K562 (cell line): ENCODE measurements at regions not wholly inside any gene's neighbourhood (a gene's known extent, or its start where the extent isn't known, plus 50 kb on each side); places are given as distances from the start of the nearest gene placed in this dataset.

Experiments
- ATAC-seq: fragments of 200-7000 bp; cut with Tn5 transposase; 3 replicates; pipeline ENCODE4 v1.9.1; 2020; ENCODE audit warnings: moderate library complexity
- BruUV-seq: library from RNA; stranded (reverse); fragments of 400-500 nt; replicated peaks from 2 replicates; lab custom pipeline; 2021; lab: Mats Ljungman, UMichigan
- CTCF ChIA-PET: fragments of 300-600 bp; formaldehyde crosslinking; extraction: SDS; loops from one replicate; lab custom pipeline; 2021; ENCODE audit warnings: low intra/inter-chr PET ratio; lab: Yijun Ruan, JAX
- POLR2A ChIA-PET: fragments of 300-600, 350-650 bp; sonication (Branson Sonifier 250); formaldehyde crosslinking; extraction: SDS; loops from one replicate; lab custom pipeline; 2021; ENCODE audit warnings: antibody characterized with exemption, inconsistent platforms; lab: Yijun Ruan, JAX
- DNase-seq, 4 experiments: peaks; one replicate each; pipeline versions ENCODE4 v3.0.0 to v3.0.0-alpha.2; 2011 to 2018; ENCODE audit warnings: low spot score in 3 of 4, mixed read lengths in 3 of 4; ENCODE audit errors: extremely low read depth in 1 of 4
- FAIRE-seq: peaks from 2 replicates; lab custom pipeline; 2011; peaks lifted over from hg19 to GRCh38; lab: Jason Lieb, UNC
- H2AFZ ChIP-seq: 2 replicates; pipeline ENCODE4 v1.6.0; 2011; ENCODE audit warnings: low read depth, low read length, control low read depth, inconsistent platforms
- H3K27ac ChIP-seq: fragments of 200-600 bp; 3 replicates; pipeline ENCODE4 v1.8.0; 2011; ENCODE audit warnings: low read depth, mild to moderate bottlenecking, control low read depth, inconsistent platforms, low read length, moderate library complexity, mixed read lengths; ENCODE audit errors: extremely low read depth
- H3K27me3 ChIP-seq, 2 experiments: fragments of 300-600 bp in 1 of 2; 2 replicates in 1 of 2; 3 replicates in 1 of 2; pipeline versions ENCODE4 v1.6.0 to v1.8.0; 2011; ENCODE audit warnings: inconsistent platforms in 2 of 2, low read length in 2 of 2, mild to moderate bottlenecking in 1 of 2, mixed read lengths in 1 of 2, moderate library complexity in 1 of 2; ENCODE audit not compliant: control insufficient read depth in 2 of 2, insufficient read depth in 2 of 2
- H3K36me3 ChIP-seq: fragments of 300-600 bp; 3 replicates; pipeline ENCODE4 v1.8.0; 2011; ENCODE audit warnings: mild to moderate bottlenecking, low read length, inconsistent platforms; ENCODE audit not compliant: control insufficient read depth, insufficient read depth
- H3K4me1 ChIP-seq, 2 experiments: fragments of 200-600 bp in 1 of 2; replicated peaks in 1 of 2; 2 replicates in 1 of 2; 3 replicates in 1 of 2; pipeline versions ENCODE4 v1.5.1 to v1.8.0; 2011; ENCODE audit warnings: inconsistent platforms in 2 of 2, low read length in 2 of 2, mild to moderate bottlenecking in 1 of 2, mixed read lengths in 1 of 2, moderate library complexity in 1 of 2; ENCODE audit not compliant: control insufficient read depth in 2 of 2, insufficient read depth in 2 of 2
- H3K4me2 ChIP-seq: 2 replicates; pipeline ENCODE4 v1.6.1; 2011; ENCODE audit warnings: low read length, control low read depth, inconsistent platforms, mixed read lengths; ENCODE audit not compliant: insufficient read depth
- H3K4me3 ChIP-seq: fragments of 200-600 bp; sonication (generic), shearing (Covaris generic); 2 replicates; pipeline ENCODE4 v1.5.1; 2016; ENCODE audit warnings: control low read depth, inconsistent platforms
- H3K79me2 ChIP-seq: fragments of 200-600 bp; 3 replicates; pipeline ENCODE4 v1.8.0; 2011; ENCODE audit warnings: low read length, inconsistent platforms; ENCODE audit not compliant: control insufficient read depth, insufficient read depth
- H3K9ac ChIP-seq, 2 experiments: 2 replicates each; pipeline versions ENCODE4 v1.6.0 to v1.6.1; 2011; ENCODE audit warnings: low read depth in 2 of 2, low read length in 2 of 2, control low read depth in 1 of 2, inconsistent platforms in 1 of 2, mild to moderate bottlenecking in 1 of 2, mixed read lengths in 1 of 2; ENCODE audit not compliant: insufficient read depth in 1 of 2
- H3K9me1 ChIP-seq: one replicate; pipeline ENCODE4 v1.6.0; 2011; ENCODE audit warnings: inconsistent platforms, mild to moderate bottlenecking, low read length, moderate library complexity; ENCODE audit not compliant: control insufficient read depth, insufficient read depth
- H3K9me3 ChIP-seq: replicated peaks from 2 replicates; pipeline ENCODE4 v1.5.1; 2011; ENCODE audit warnings: low read depth, low read length, inconsistent platforms; ENCODE audit not compliant: control insufficient read depth, insufficient read depth
- H4K20me1 ChIP-seq: replicated peaks from 2 replicates; pipeline ENCODE4 v1.6.1; 2011; ENCODE audit warnings: low read length, inconsistent platforms, mixed read lengths; ENCODE audit not compliant: control insufficient read depth, insufficient read depth
- COPS2 ChIP-seq: fragments of 450-650 bp; conservative IDR thresholded peaks from 2 replicates; pipeline ENCODE4 v1.6.1; 2016; ENCODE audit warnings: mild to moderate bottlenecking, moderate library complexity
- FOXK2 ChIP-seq, 2 experiments: fragments of 450-650 bp; IDR thresholded peaks in 1 of 2; conservative IDR thresholded peaks in 1 of 2; 2 replicates each; pipeline ENCODE4 v1.6.1; 2016; ENCODE audit warnings: low read depth in 2 of 2, mild to moderate bottlenecking in 1 of 2
- SIN3A ChIP-seq, 2 experiments: fragments of 150-350 bp in 1 of 2; IDR thresholded peaks; 2 replicates each; pipeline ENCODE4 v1.6.1; 2011 to 2016; ENCODE audit warnings: borderline replicate concordance in 2 of 2, low read depth in 2 of 2, low read length in 2 of 2, mild to moderate bottlenecking in 2 of 2, moderate library complexity in 2 of 2; ENCODE audit not compliant: control insufficient read depth in 1 of 2
- ZBTB40 ChIP-seq, 2 experiments: fragments of 450-650 bp in 1 of 2; sonication (generic) in 1 of 2; formaldehyde crosslinking in 1 of 2; IDR thresholded peaks; 2 replicates each; pipeline versions ENCODE4 v1.7.1 to v1.9.0; 2016 to 2022; ENCODE audit warnings: inconsistent platforms in 1 of 2, mild to moderate bottlenecking in 1 of 2, missing genetic modification reagents in 1 of 2
- ZNF121 ChIP-seq: sonication (generic); formaldehyde crosslinking; conservative IDR thresholded peaks from 2 replicates; pipeline ENCODE4 v1.8.0; 2022; ENCODE audit warnings: missing genetic modification reagents
- ZNF668 ChIP-seq: fragments of 250-450 bp; sonication (Bioruptor Pico); IDR thresholded peaks from 2 replicates; pipeline ENCODE4 v1.8.0; 2022; ENCODE audit warnings: mild to moderate bottlenecking, inconsistent platforms
- WGBS: fragments of 100-300 bp; shearing (Covaris generic); methylation state at CpG from one replicate; pipeline ENCODE4 v1.1.6; 2016; ENCODE audit warnings: low coverage, mixed read lengths; ENCODE audit not compliant: insufficient coverage; ENCODE audit errors: missing lambda C conversion rate; 5-methylcytosine and 5-hydroxymethylcytosine counted together
- in situ Hi-C: fragments of 300-500 bp; cut with MboI; formaldehyde crosslinking; loops from 4 replicates; pipeline ENCODE4 v1.15.0; 2018; ENCODE audit warnings: inconsistent platforms, mixed read lengths
- intact Hi-C: fragments of 100-400 bp; cut with micrococcal nuclease; formaldehyde crosslinking; loops from 2 replicates; pipeline ENCODE4 v1.14.2; 2022

GRCh38 chr4:114196606-114197005 is 217.2 kb upstream of the ARSJ start:
- Histone ChIP-seq H3K79me2 (no peaks in the 10 kb centered on the region), H3K36me3 (no peaks in the 10 kb centered on the region), H3K4me1 (no peaks in the 10 kb centered on the region), H3K27me3 (no peaks in the 10 kb centered on the region), H3K27ac (no peak overlapping the region), H3K9me1 (no peaks in the 10 kb centered on the region), H4K20me1 (no peaks in the 10 kb centered on the region)
- no peak for DNase-seq
- ATAC-seq, result no peak
- CTCF ChIA-PET, result no interaction called here
- FAIRE-seq, result no peak
- WGBS, result 0% methylated on average over 2 of the region's 2 CpGs
- in situ Hi-C loops, result no loop called here
- TF ChIP-seq FOXK2 (conservative IDR thresholded peaks at IDR 0.05 in 1 of 2, IDR thresholded peaks at IDR 0.05 in 1 of 2; ENCODE audit: low read depth in 2 of 2) (no peak), ZNF121 (CRISPR knock-in tag) (no peak), ZBTB40 (IDR thresholded peaks at IDR 0.05) (no peak), ZBTB40 (CRISPR knock-in tag; IDR thresholded peaks at IDR 0.05) (no peak), SIN3A (IDR thresholded peaks at IDR 0.05; ENCODE audit: borderline replicate concordance in 2 of 2, control insufficient read depth in 1 of 2, low read depth in 2 of 2, low read length in 2 of 2) (no peak), ZNF668 (CRISPR knock-in tag) (no peak), COPS2 (no peak)
- TF ChIP-seq, all 486 proteins: peak for 0
- H3K9me3 ChIP-seq, result no peaks in the 10 kb centered on the region
- H2AFZ ChIP-seq, result no peak overlapping the region
- no peak overlapping the region for H3K4me3 ChIP-seq
- intact Hi-C loops, result no loop called here
- no peak overlapping the region for H3K9ac ChIP-seq
- BruUV-seq, result no TSS peak
- no peak overlapping the region for H3K4me2 ChIP-seq
- POLR2A ChIA-PET, result no interaction called here
